ENCODE measurements at regions not wholly inside any gene's neighbourhood (a gene's known extent, or its start where the extent isn't known, plus 50 kb on each side); places are given as distances from the start of the nearest gene placed in this dataset.

- no peak overlapping the region for H3K4me3 ChIP-seq (ENCODE audit: low read depth, low read length)
- TF ChIP-seq CTCF (IDR thresholded peaks at IDR 0.05; ENCODE audit: low read depth, low read length) = no peak
These were observed 62.1 kb upstream of the BHLHE23 start for GRCh38 chr20:63068711-63069367.

GRCh38 chr20:63067721-63068560, 61.2 kb upstream of the BHLHE23 start:
- no peak overlapping the region for H3K4me3 ChIP-seq (ENCODE audit: low read depth, low read length)
- TF ChIP-seq CTCF (IDR thresholded peaks at IDR 0.05; ENCODE audit: low read depth, low read length) = no peak

GRCh38 chr20:63067266-63067635, 60.5 kb upstream of the BHLHE23 start:
- TF ChIP-seq CTCF (IDR thresholded peaks at IDR 0.05; ENCODE audit: low read depth, low read length) = no peak
- H3K4me3 ChIP-seq (ENCODE audit: low read depth, low read length) = no peak overlapping the region

GRCh38 chr20:63066506-63067265, 59.9 kb upstream of the BHLHE23 start:
- TF ChIP-seq CTCF (IDR thresholded peaks at IDR 0.05; ENCODE audit: low read depth, low read length) = no peak
- no peak overlapping the region for H3K4me3 ChIP-seq (ENCODE audit: low read depth, low read length)

- TF ChIP-seq CTCF (IDR thresholded peaks at IDR 0.05; ENCODE audit: low read depth, low read length) = no peak
- no peak overlapping the region for H3K4me3 ChIP-seq (ENCODE audit: low read depth, low read length)
These were observed 59.1 kb upstream of the BHLHE23 start for GRCh38 chr20:63065911-63066310.

- no peak overlapping the region for H3K4me3 ChIP-seq (ENCODE audit: low read depth, low read length)
- no peak for TF ChIP-seq CTCF (IDR thresholded peaks at IDR 0.05; ENCODE audit: low read depth, low read length)
These were observed 58.3 kb upstream of the BHLHE23 start for GRCh38 chr20:63064745-63065711.
